ENCODE measurements at regions not wholly inside any gene's neighbourhood (a gene's known extent, or its start where the extent isn't known, plus 50 kb on each side); places are given as distances from the start of the nearest gene placed in this dataset.

DNA sequence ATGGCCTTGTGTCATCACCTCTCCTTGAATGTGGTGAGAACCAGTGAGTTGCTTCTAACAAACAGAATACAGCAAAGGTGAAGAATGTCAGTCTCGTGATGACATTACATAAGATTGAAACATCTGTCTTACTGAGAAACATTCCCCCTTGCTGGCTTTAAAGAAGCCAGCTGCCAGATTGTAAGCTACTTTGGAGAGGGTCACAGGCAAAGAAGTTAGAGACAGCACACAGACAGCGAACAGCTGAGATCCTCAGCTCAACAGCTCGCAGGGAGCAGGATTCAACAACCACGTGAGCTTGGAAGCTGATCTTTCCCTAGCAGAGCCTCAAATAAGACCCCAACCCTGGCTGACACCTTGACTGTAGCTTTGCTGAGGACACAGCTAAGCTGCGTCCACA, 367.9 kb downstream of the LIG4 start:
- TF ChIP-seq, protein P1, sequence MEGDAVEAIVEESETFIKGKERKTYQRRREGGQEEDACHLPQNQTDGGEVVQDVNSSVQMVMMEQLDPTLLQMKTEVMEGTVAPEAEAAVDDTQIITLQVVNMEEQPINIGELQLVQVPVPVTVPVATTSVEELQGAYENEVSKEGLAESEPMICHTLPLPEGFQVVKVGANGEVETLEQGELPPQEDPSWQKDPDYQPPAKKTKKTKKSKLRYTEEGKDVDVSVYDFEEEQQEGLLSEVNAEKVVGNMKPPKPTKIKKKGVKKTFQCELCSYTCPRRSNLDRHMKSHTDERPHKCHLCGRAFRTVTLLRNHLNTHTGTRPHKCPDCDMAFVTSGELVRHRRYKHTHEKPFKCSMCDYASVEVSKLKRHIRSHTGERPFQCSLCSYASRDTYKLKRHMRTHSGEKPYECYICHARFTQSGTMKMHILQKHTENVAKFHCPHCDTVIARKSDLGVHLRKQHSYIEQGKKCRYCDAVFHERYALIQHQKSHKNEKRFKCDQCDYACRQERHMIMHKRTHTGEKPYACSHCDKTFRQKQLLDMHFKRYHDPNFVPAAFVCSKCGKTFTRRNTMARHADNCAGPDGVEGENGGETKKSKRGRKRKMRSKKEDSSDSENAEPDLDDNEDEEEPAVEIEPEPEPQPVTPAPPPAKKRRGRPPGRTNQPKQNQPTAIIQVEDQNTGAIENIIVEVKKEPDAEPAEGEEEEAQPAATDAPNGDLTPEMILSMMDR (conservative IDR thresholded peaks at IDR 0.05 in 1 of 2, IDR thresholded peaks at IDR 0.05 in 1 of 2; ENCODE audit: extremely low read depth in 1 of 2, insufficient read depth in 1 of 2, low read depth in 1 of 2, low read length in 2 of 2): no peak
- TF ChIP-seq EZH2 (IDR thresholded peaks at IDR 0.05; ENCODE audit: borderline replicate concordance, low read length): no peak
